ENCODE measurements at regions not wholly inside any gene's neighbourhood (a gene's known extent, or its start where the extent isn't known, plus 50 kb on each side); places are given as distances from the start of the nearest gene placed in this dataset.
A peak's percentile ranks its signal among the peaks of the same experiment; 100 is the strongest.

GRCh38 chr1:22196041-22196440, 53.1 kb upstream of the WNT4 start:
- Histone ChIP-seq H3K36me3 (ENCODE audit: control insufficient read depth, insufficient read depth, low read length) (no peaks in the 10 kb centered on the region), H3K27ac (ENCODE audit: low read depth, low read length) (no peak overlapping the region), H3K4me1 (ENCODE audit: control insufficient read depth, insufficient read depth, low read length) (no peaks in the 10 kb centered on the region), H3K4me3 (ENCODE audit: low read depth, low read length) (no peak overlapping the region), H3K27me3 (ENCODE audit: control insufficient read depth, insufficient read depth, low read length) (no peaks in the 10 kb centered on the region), H3K9me3 (ENCODE audit: control insufficient read depth, insufficient read depth, low read length) (peaks cover 1% of the 10 kb centered on the region)
- 83% methylated on average over 1 of the region's 3 CpGs for WGBS (ENCODE audit: insufficient coverage)
- DNase-seq (ENCODE audit: low read depth in 4 of 6, low spot score in 6 of 6): no peak

GRCh38 chr1:22196641-22197040, 53.7 kb upstream of the WNT4 start:
- no peak for DNase-seq (ENCODE audit: low read depth in 4 of 6, low spot score in 6 of 6)
- peaks cover 1% of the 10 kb centered on the region for H3K9me3 ChIP-seq (ENCODE audit: control insufficient read depth, insufficient read depth, low read length)
- H3K36me3 ChIP-seq (ENCODE audit: control insufficient read depth, insufficient read depth, low read length): no peaks in the 10 kb centered on the region
- H3K27ac ChIP-seq (ENCODE audit: low read depth, low read length): no peak overlapping the region
- no peaks in the 10 kb centered on the region for H3K4me1 ChIP-seq (ENCODE audit: control insufficient read depth, insufficient read depth, low read length)
- WGBS (ENCODE audit: insufficient coverage): 83% methylated on average over 2 of the region's 6 CpGs
- no peaks in the 10 kb centered on the region for H3K27me3 ChIP-seq (ENCODE audit: control insufficient read depth, insufficient read depth, low read length)
- no peak overlapping the region for H3K4me3 ChIP-seq (ENCODE audit: low read depth, low read length)

- no peaks in the 10 kb centered on the region for H3K4me1 ChIP-seq (ENCODE audit: control insufficient read depth, insufficient read depth, low read length)
- H3K36me3 ChIP-seq (ENCODE audit: control insufficient read depth, insufficient read depth, low read length): no peaks in the 10 kb centered on the region
- no peak overlapping the region for H3K4me3 ChIP-seq (ENCODE audit: low read depth, low read length)
- WGBS (ENCODE audit: insufficient coverage): 82% methylated on average over 1 of the region's 2 CpGs
- DNase-seq (ENCODE audit: low read depth in 4 of 6, low spot score in 6 of 6): no peak
- H3K27ac ChIP-seq (ENCODE audit: low read depth, low read length): no peak overlapping the region
- H3K27me3 ChIP-seq (ENCODE audit: control insufficient read depth, insufficient read depth, low read length): no peaks in the 10 kb centered on the region
- peaks cover 1% of the 10 kb centered on the region for H3K9me3 ChIP-seq (ENCODE audit: control insufficient read depth, insufficient read depth, low read length)
These were observed 54.7 kb upstream of the WNT4 start for GRCh38 chr1:22197644-22198043.

- no CpG with 5 or more reads among the region's 1 CpG for WGBS (ENCODE audit: insufficient coverage)
- no peaks in the 10 kb centered on the region for H3K36me3 ChIP-seq (ENCODE audit: control insufficient read depth, insufficient read depth, low read length)
- peaks cover 6% of the 10 kb centered on the region for H3K4me1 ChIP-seq (ENCODE audit: control insufficient read depth, insufficient read depth, low read length)
- H3K27me3 ChIP-seq (ENCODE audit: control insufficient read depth, insufficient read depth, low read length): no peaks in the 10 kb centered on the region
- no peak overlapping the region for H3K4me3 ChIP-seq (ENCODE audit: low read depth, low read length)
- peaks cover 1% of the 10 kb centered on the region for H3K9me3 ChIP-seq (ENCODE audit: control insufficient read depth, insufficient read depth, low read length)
- no peak overlapping the region for H3K27ac ChIP-seq (ENCODE audit: low read depth, low read length)
- DNase-seq (ENCODE audit: low read depth in 4 of 6, low spot score in 6 of 6): no peak
These were observed 58.1 kb upstream of the WNT4 start for GRCh38 chr1:22201023-22201422.

- Histone ChIP-seq H3K4me1 (ENCODE audit: control insufficient read depth, insufficient read depth, low read length) (peaks cover 22% of the 10 kb centered on the region), H3K9me3 (ENCODE audit: control insufficient read depth, insufficient read depth, low read length) (peaks cover 1% of the 10 kb centered on the region), H3K27me3 (ENCODE audit: control insufficient read depth, insufficient read depth, low read length) (no peaks in the 10 kb centered on the region), H3K4me3 (ENCODE audit: low read depth, low read length) (no peak overlapping the region), H3K36me3 (ENCODE audit: control insufficient read depth, insufficient read depth, low read length) (no peaks in the 10 kb centered on the region), H3K27ac (ENCODE audit: low read depth, low read length) (no peak overlapping the region)
- DNase-seq (ENCODE audit: low read depth in 4 of 6, low spot score in 6 of 6): no peak
- 96% methylated on average over 1 of the region's 1 CpG for WGBS (ENCODE audit: insufficient coverage)
These were observed 60.4 kb upstream of the WNT4 start for GRCh38 chr1:22203335-22203734.

- DNase-seq (ENCODE audit: low read depth in 4 of 6, low spot score in 6 of 6): no peak
- H3K4me1 ChIP-seq (ENCODE audit: control insufficient read depth, insufficient read depth, low read length): peaks cover 30% of the 10 kb centered on the region
- WGBS (ENCODE audit: insufficient coverage): 82% methylated on average over 5 of the region's 11 CpGs
- peaks cover 7% of the 10 kb centered on the region for H3K27me3 ChIP-seq (ENCODE audit: control insufficient read depth, insufficient read depth, low read length)
- peaks cover 1% of the 10 kb centered on the region for H3K9me3 ChIP-seq (ENCODE audit: control insufficient read depth, insufficient read depth, low read length)
- H3K27ac ChIP-seq (ENCODE audit: low read depth, low read length): no peak overlapping the region
- H3K4me3 ChIP-seq (ENCODE audit: low read depth, low read length): no peak overlapping the region
- H3K36me3 ChIP-seq (ENCODE audit: control insufficient read depth, insufficient read depth, low read length): no peaks in the 10 kb centered on the region
These were observed 61.4 kb upstream of the WNT4 start for GRCh38 chr1:22204057-22204840.

GRCh38 chr1:22204989-22205913, 62.4 kb upstream of the WNT4 start:
- Histone ChIP-seq H3K36me3 (ENCODE audit: control insufficient read depth, insufficient read depth, low read length) (no peaks in the 10 kb centered on the region), H3K9me3 (ENCODE audit: control insufficient read depth, insufficient read depth, low read length) (peaks cover 1% of the 10 kb centered on the region), H3K4me3 (ENCODE audit: low read depth, low read length) (no peak overlapping the region), H3K27me3 (ENCODE audit: control insufficient read depth, insufficient read depth, low read length) (peaks cover 14% of the 10 kb centered on the region), H3K27ac (ENCODE audit: low read depth, low read length) (no peak overlapping the region), H3K4me1 (ENCODE audit: control insufficient read depth, insufficient read depth, low read length) (peaks cover 30% of the 10 kb centered on the region)
- peak in 2 of 6 donors; percentile 53 to 71 for DNase-seq (ENCODE audit: low read depth in 4 of 6, low spot score in 6 of 6)
- 36% methylated on average over 13 of the region's 15 CpGs for WGBS (ENCODE audit: insufficient coverage)

- peaks cover 24% of the 10 kb centered on the region for H3K27me3 ChIP-seq (ENCODE audit: control insufficient read depth, insufficient read depth, low read length)
- no peak for DNase-seq (ENCODE audit: low read depth in 4 of 6, low spot score in 6 of 6)
These were observed 63.7 kb upstream of the WNT4 start for GRCh38 chr1:22206551-22207125.

GRCh38 chr1:22207511-22208267, 64.8 kb upstream of the WNT4 start:
- H3K36me3 ChIP-seq (ENCODE audit: control insufficient read depth, insufficient read depth, low read length): no peaks in the 10 kb centered on the region
- no peak overlapping the region for H3K4me3 ChIP-seq (ENCODE audit: low read depth, low read length)
- no peaks in the 10 kb centered on the region for H3K9me3 ChIP-seq (ENCODE audit: control insufficient read depth, insufficient read depth, low read length)
- H3K27me3 ChIP-seq (ENCODE audit: control insufficient read depth, insufficient read depth, low read length): peaks cover 28% of the 10 kb centered on the region
- no peak overlapping the region for H3K27ac ChIP-seq (ENCODE audit: low read depth, low read length)
- peak in 5 of 6 donors; percentile 38 to 91 (median 54) for DNase-seq (ENCODE audit: low read depth in 4 of 6, low spot score in 6 of 6)
- 12% methylated on average over 19 of the region's 23 CpGs for WGBS (ENCODE audit: insufficient coverage)
- peaks cover 30% of the 10 kb centered on the region for H3K4me1 ChIP-seq (ENCODE audit: control insufficient read depth, insufficient read depth, low read length)

More at GRCh38 chr1:22206551-22207125, 63.7 kb upstream of the WNT4 start:
- H3K36me3 ChIP-seq (ENCODE audit: control insufficient read depth, insufficient read depth, low read length): no peaks in the 10 kb centered on the region
- H3K4me3 ChIP-seq (ENCODE audit: low read depth, low read length): no peak overlapping the region
- H3K27ac ChIP-seq (ENCODE audit: low read depth, low read length): no peak overlapping the region
- no peaks in the 10 kb centered on the region for H3K9me3 ChIP-seq (ENCODE audit: control insufficient read depth, insufficient read depth, low read length)
- peaks cover 30% of the 10 kb centered on the region for H3K4me1 ChIP-seq (ENCODE audit: control insufficient read depth, insufficient read depth, low read length)
- WGBS (ENCODE audit: insufficient coverage): 88% methylated on average over 6 of the region's 6 CpGs
